ENCODE measurements at regions not wholly inside any gene's neighbourhood (a gene's known extent, or its start where the extent isn't known, plus 50 kb on each side); places are given as distances from the start of the nearest gene placed in this dataset.

GRCh38 chr20:52365688-52366087 lies 174.1 kb upstream of the ZFP64 start:
- H3K4me3 Mint-ChIP-seq = no peak overlapping the region
- Histone ChIP-seq H3K27me3 (replicated peaks in 1 of 4; ENCODE audit: control extremely low read depth in 1 of 4, control insufficient read depth in 3 of 4, insufficient read depth in 4 of 4, low read length in 3 of 4) (peaks cover 0 to 3% (median 0%) of the 10 kb centered on the region in 4 experiments), H3K79me2 (ENCODE audit: control insufficient read depth, insufficient read depth, low read length) (no peaks in the 10 kb centered on the region), H3K4me2 (replicated peaks; ENCODE audit: low read depth, low read length, poor library complexity, severe bottlenecking) (no peak overlapping the region), H2AFZ (ENCODE audit: insufficient read depth, low read depth, low read length, poor library complexity, severe bottlenecking) (no peak overlapping the region), H3K4me1 (ENCODE audit: control insufficient read depth in 2 of 2, insufficient read depth in 2 of 2, low read length in 2 of 2) (no peaks in the 10 kb centered on the region), H3K9ac (ENCODE audit: low read length) (no peak overlapping the region), H3K4me3 (ENCODE audit: control extremely low read depth in 1 of 5, extremely low read depth in 1 of 5, insufficient read depth in 1 of 5, low read depth in 2 of 5, low read length in 4 of 5) (no peak overlapping the region), H3K27ac (ENCODE audit: low read length in 2 of 2) (no peak overlapping the region), H4K20me1 (ENCODE audit: control insufficient read depth, insufficient read depth, low read length, poor library complexity, severe bottlenecking) (no peaks in the 10 kb centered on the region), H3K36me3 (replicated peaks in 1 of 2; ENCODE audit: control extremely low read depth in 1 of 2, control insufficient read depth in 1 of 2, extremely low read depth in 1 of 2, insufficient read depth in 2 of 2, low read length in 1 of 2) (no peaks in the 10 kb centered on the region), H3K9me3 (ENCODE audit: control extremely low read depth in 1 of 3, control insufficient read depth in 2 of 3, insufficient read depth in 1 of 3, low read length in 2 of 3) (no peaks in the 10 kb centered on the region)
- intact Hi-C loops (cut with micrococcal nuclease) = no loop called here
- DNase-seq (no peak), ATAC-seq (ENCODE audit: low read depth) (no peak)
- no peak overlapping the region for H3K27ac Mint-ChIP-seq
- ChIA-PET POLR2A (no interaction called here), CTCF (no interaction called here)
- TF ChIP-seq EZH2 (IDR thresholded peaks at IDR 0.05; ENCODE audit: borderline replicate concordance, insufficient read depth, low read depth, low read length, poor library complexity, severe bottlenecking) (no peak), CTCF (IDR thresholded peaks at IDR 0.05) (no peak)
- no peaks in the 10 kb centered on the region for H3K4me1 Mint-ChIP-seq
- no peaks in the 10 kb centered on the region for H3K9me3 Mint-ChIP-seq (ENCODE audit: insufficient read depth)
- H3K27me3 Mint-ChIP-seq = peaks cover 29% of the 10 kb centered on the region
- 94% methylated on average over 3 of the region's 7 CpGs for WGBS (ENCODE audit: insufficient coverage)

GRCh38 chr20:52364405-52364804 lies 172.8 kb upstream of the ZFP64 start:
- DNase-seq (no peak), ATAC-seq (ENCODE audit: low read depth) (no peak)
- Mint-ChIP-seq H3K27me3 (peaks cover 38% of the 10 kb centered on the region), H3K4me1 (no peaks in the 10 kb centered on the region), H3K9me3 (ENCODE audit: insufficient read depth) (no peaks in the 10 kb centered on the region), H3K4me3 (no peak overlapping the region), H3K27ac (no peak overlapping the region)
- H4K20me1 ChIP-seq (ENCODE audit: control insufficient read depth, insufficient read depth, low read length, poor library complexity, severe bottlenecking) = no peaks in the 10 kb centered on the region
- H3K36me3 ChIP-seq (replicated peaks in 1 of 2; ENCODE audit: control extremely low read depth in 1 of 2, control insufficient read depth in 1 of 2, extremely low read depth in 1 of 2, insufficient read depth in 2 of 2, low read length in 1 of 2) = no peaks in the 10 kb centered on the region
- H2AFZ ChIP-seq (ENCODE audit: insufficient read depth, low read depth, low read length, poor library complexity, severe bottlenecking) = no peak overlapping the region
- no peak overlapping the region for H3K4me3 ChIP-seq (ENCODE audit: control extremely low read depth in 1 of 5, extremely low read depth in 1 of 5, insufficient read depth in 1 of 5, low read depth in 2 of 5, low read length in 4 of 5)
- no peak overlapping the region for H3K9ac ChIP-seq (ENCODE audit: low read length)
- CTCF ChIA-PET = no interaction called here
- no peaks in the 10 kb centered on the region for H3K9me3 ChIP-seq (ENCODE audit: control extremely low read depth in 1 of 3, control insufficient read depth in 2 of 3, insufficient read depth in 1 of 3, low read length in 2 of 3)
- intact Hi-C loops (cut with micrococcal nuclease) = no loop called here
- H3K79me2 ChIP-seq (ENCODE audit: control insufficient read depth, insufficient read depth, low read length) = no peaks in the 10 kb centered on the region
- POLR2A ChIA-PET = no interaction called here
- no peak overlapping the region for H3K4me2 ChIP-seq (replicated peaks; ENCODE audit: low read depth, low read length, poor library complexity, severe bottlenecking)
- no peaks in the 10 kb centered on the region for H3K4me1 ChIP-seq (ENCODE audit: control insufficient read depth in 2 of 2, insufficient read depth in 2 of 2, low read length in 2 of 2)
- no peak overlapping the region for H3K27ac ChIP-seq (ENCODE audit: low read length in 2 of 2)
- WGBS (ENCODE audit: insufficient coverage) = no CpG with 5 or more reads among the region's 1 CpG
- H3K27me3 ChIP-seq (replicated peaks in 1 of 4; ENCODE audit: control extremely low read depth in 1 of 4, control insufficient read depth in 3 of 4, insufficient read depth in 4 of 4, low read length in 3 of 4) = peaks cover 0 to 3% (median 0%) of the 10 kb centered on the region in 4 experiments
- no peak for TF ChIP-seq CTCF (IDR thresholded peaks at IDR 0.05)
- no peak for TF ChIP-seq EZH2 (IDR thresholded peaks at IDR 0.05; ENCODE audit: borderline replicate concordance, insufficient read depth, low read depth, low read length, poor library complexity, severe bottlenecking)
